HEK293T (cell line): ENCODE measurements at regions not wholly inside any gene's neighbourhood (a gene's known extent, or its start where the extent isn't known, plus 50 kb on each side); places are given as distances from the start of the nearest gene placed in this dataset.

ENCODE experiments used
- CTCF ChIA-PET: fragments of 350-600 bp; formaldehyde crosslinking; extraction: SDS; loops from one replicate; lab custom pipeline; 2021; ENCODE audit warnings: antibody characterized with exemption, inconsistent platforms; lab: Yijun Ruan, JAX
- POLR2A ChIA-PET: fragments of 350-600 bp; formaldehyde crosslinking; extraction: SDS; loops from one replicate; lab custom pipeline; 2020; ENCODE audit warnings: antibody characterized with exemption, inconsistent platforms; lab: Yijun Ruan, JAX
- DNase-seq: peaks from one replicate; pipeline ENCODE4 v3.0.0; 2012; ENCODE audit warnings: mixed read lengths; ENCODE audit errors: extremely low spot score
- ARNT ChIP-seq: fragments of 450-650 bp; IDR thresholded peaks from 2 replicates; pipeline ENCODE4 v1.6.1; 2017; ENCODE audit warnings: mild to moderate bottlenecking
- BHLHE40 ChIP-seq: fragments of 450-650 bp; IDR thresholded peaks from 2 replicates; pipeline ENCODE4 v1.6.1; 2016; ENCODE audit warnings: mild to moderate bottlenecking, moderate library complexity, borderline replicate concordance
- CTBP1 ChIP-seq: fragments of 450-650 bp; IDR thresholded peaks from 2 replicates; pipeline ENCODE4 v1.6.1; 2016; ENCODE audit warnings: borderline replicate concordance
- ELF4 ChIP-seq: fragments of 450-650 bp; IDR thresholded peaks from 2 replicates; pipeline ENCODE4 v1.6.1; 2017; ENCODE audit warnings: antibody characterized with exemption
- FOXA1 ChIP-seq: fragments of 450-650 bp; IDR thresholded peaks from 2 replicates; pipeline ENCODE4 v1.6.1; 2016; ENCODE audit warnings: mild to moderate bottlenecking
- FOXK2 ChIP-seq: fragments of 450-650 bp; IDR thresholded peaks from 2 replicates; pipeline ENCODE4 v1.6.1; 2016; ENCODE audit warnings: mild to moderate bottlenecking
- FOXM1 ChIP-seq: fragments of 450-650 bp; IDR thresholded peaks from 2 replicates; pipeline ENCODE4 v1.6.1; 2017; ENCODE audit warnings: mild to moderate bottlenecking, borderline replicate concordance
- HDGF ChIP-seq: fragments of 450-650 bp; IDR thresholded peaks from 2 replicates; pipeline ENCODE4 v1.6.1; 2017; ENCODE audit warnings: antibody characterized with exemption, borderline replicate concordance
- L3MBTL2 ChIP-seq: fragments of 450-650 bp; conservative IDR thresholded peaks from 2 replicates; pipeline ENCODE4 v1.6.1; 2016; ENCODE audit warnings: mild to moderate bottlenecking
- LEF1 ChIP-seq: fragments of 450-650 bp; IDR thresholded peaks from 2 replicates; pipeline ENCODE4 v1.6.1; 2017; ENCODE audit warnings: mild to moderate bottlenecking, borderline replicate concordance
- NFRKB ChIP-seq: fragments of 450-650 bp; IDR thresholded peaks from 2 replicates; pipeline ENCODE4 v1.6.1; 2016; ENCODE audit warnings: mild to moderate bottlenecking, moderate library complexity
- SP1 ChIP-seq: fragments of 450-650 bp; IDR thresholded peaks from 2 replicates; pipeline ENCODE4 v1.6.1; 2017
- SUZ12 ChIP-seq: fragments of 450-650 bp; IDR thresholded peaks from 2 replicates; pipeline ENCODE4 v1.6.1; 2016; ENCODE audit warnings: mild to moderate bottlenecking
- TARDBP ChIP-seq: fragments of 450-650 bp; IDR thresholded peaks from 2 replicates; pipeline ENCODE4 v1.6.1; 2016
- ZNF384 ChIP-seq: fragments of 450-650 bp; IDR thresholded peaks from 2 replicates; pipeline ENCODE4 v1.6.1; 2016
- TF ChIP-seq, protein P1 (sequence below): fragments of 450-650 bp; IDR thresholded peaks from 2 replicates; pipeline ENCODE4 v1.6.1; 2016

DNA sequence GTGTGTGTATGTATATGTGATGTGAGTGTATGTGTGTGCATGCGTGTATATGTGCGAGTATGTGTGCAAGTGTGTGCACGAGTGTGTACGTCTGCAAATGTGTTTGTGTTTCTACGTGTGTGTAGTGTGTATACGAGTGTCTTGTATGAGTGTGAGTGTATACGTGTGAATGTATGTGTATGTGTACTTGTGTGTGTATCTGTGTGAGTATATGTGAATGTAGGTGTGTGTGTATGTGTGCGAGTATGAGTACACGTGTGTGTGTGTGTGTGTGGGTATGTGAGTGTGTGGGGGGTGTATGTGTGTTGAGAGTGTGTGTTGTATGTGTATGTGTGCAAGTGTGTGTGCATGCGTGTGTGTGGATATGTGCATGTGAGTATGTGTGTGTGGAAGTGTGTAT, 602.0 kb upstream of the CDH4 start:
- ChIA-PET POLR2A (no interaction called here), CTCF (no interaction called here)
- DNase-seq, result no peak
- no peak for TF ChIP-seq NFRKB
- no peak for TF ChIP-seq SP1
- TF ChIP-seq HDGF, result no peak
- TF ChIP-seq CTBP1, result no peak
- no peak for TF ChIP-seq FOXK2
- TF ChIP-seq FOXA1, result no peak
- TF ChIP-seq BHLHE40, result no peak
- no peak; the same call in 1 of the 2 replicates for TF ChIP-seq SUZ12
- no peak for TF ChIP-seq ZNF384
- TF ChIP-seq ELF4, result no peak
- TF ChIP-seq ARNT, result no peak
- TF ChIP-seq L3MBTL2, result no peak
- no peak for TF ChIP-seq LEF1
- TF ChIP-seq TARDBP, result no peak

DNA sequence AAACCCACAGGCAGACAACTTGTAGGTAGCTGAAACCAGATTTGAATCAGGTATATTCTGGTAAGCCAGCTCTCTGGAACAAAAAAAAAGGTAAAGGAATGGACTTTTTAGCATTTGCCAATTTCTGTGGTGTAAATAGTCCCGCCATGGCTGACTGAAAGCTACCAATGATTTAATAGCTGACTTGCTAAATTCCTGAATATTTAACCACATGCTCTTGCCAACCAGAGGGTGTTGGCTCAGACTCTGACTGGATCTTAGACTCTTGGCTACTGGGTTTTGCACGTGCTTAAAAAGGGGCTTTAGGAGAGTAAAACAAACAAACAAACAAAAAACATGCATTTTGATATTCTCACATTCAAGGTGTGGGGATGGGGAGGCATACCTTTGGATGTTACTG, 600.0 kb upstream of the CDH4 start:
- DNase-seq, result no peak
- ChIA-PET POLR2A (no interaction called here), CTCF (interaction anchor here (0.6 kb wide), 1 partner anchor 105 kb away, joined by 3 read pairs; no protein-coding TSS in a partner anchor)
- TF ChIP-seq ELF4 (no peak), TARDBP (no peak)

DNA sequence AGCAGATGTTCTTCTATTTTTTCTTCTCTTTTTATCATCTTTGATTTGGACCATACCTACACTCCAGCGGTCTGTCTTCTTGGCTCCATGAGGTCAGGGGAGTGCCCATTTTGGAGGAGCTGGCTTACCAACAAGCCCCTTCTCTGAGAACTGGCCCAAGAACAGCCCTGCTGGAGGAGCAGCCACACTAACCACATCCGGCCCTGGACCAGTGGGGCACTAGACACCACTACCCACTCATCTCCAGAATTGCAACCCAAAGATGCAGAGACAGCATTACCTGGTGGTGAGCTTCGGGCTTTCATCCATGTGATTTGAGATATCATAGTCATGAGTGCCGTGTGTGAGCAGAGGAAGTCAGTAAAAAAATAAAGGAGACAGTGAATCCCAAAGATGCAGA, 599.4 kb upstream of the CDH4 start:
- TF ChIP-seq CTBP1 (no peak), LEF1 (no peak), FOXA1 (no peak), ZNF384 (no peak), HDGF (no peak)
- POLR2A ChIA-PET, result no interaction called here
- CTCF ChIA-PET, result no interaction called here
- DNase-seq, result no peak

DNA sequence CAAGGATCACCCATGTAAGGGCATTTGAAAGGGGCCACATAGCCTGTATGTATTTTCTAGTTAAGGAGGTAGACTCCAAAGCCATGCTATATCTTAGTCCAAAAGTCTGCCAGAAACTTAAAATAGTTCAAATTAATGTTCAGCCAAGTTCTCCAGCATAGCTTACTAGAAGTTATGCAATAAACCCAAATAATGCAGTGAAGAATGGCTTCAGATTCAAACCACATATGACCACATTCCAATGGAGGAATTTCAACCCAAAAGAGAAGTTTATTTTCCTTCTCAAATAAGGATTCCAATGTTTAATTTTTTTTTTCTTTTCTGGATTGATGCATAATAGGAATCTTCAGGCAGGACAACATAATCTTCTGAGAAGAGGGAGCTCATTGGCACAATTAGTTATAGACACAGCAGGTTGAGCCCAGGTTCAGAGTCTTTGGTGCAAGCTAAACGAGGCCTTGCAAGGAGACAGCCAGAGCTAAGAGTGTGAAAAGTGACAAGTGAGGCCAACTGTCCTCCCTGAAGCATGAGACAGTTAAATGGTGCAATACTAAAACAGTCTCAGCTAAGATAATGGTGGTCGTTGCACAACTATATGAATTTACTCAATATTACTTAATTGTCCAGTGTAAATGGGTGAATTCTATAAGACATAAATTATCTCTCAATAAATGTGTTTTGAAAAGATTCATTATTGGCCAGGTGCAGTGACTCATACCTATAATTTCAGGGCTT, 598.8 kb upstream of the CDH4 start:
- POLR2A ChIA-PET, result no interaction called here
- no peak for TF ChIP-seq ARNT
- TF ChIP-seq BHLHE40, result no peak
- no peak for TF ChIP-seq ELF4
- TF ChIP-seq NFRKB, result no peak
- no peak for TF ChIP-seq FOXM1
- no peak for TF ChIP-seq LEF1
- TF ChIP-seq HDGF, result no peak
- TF ChIP-seq FOXK2, result no peak
- no peak for TF ChIP-seq FOXA1

DNA sequence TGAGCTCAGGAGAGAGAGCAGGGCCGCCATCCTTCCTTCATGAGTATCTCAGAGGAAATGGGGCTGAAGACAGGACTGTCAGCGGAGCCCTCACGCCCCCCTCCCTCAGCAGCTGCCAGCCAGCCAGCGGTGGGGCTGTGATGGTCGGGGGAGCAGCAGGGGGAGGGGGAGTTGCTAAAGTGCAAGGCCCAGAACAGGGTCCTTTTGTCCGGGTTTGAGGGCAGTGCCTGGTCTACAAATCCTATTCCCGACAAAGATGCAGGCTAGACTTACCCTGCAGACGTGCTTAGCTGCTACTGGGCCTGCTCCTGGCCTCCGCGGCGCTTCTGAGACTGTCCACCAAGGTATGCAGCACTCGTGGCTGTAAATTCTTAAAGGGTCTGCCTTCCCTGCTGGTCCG, 593.4 kb upstream of the CDH4 start:
- ChIA-PET CTCF (no interaction called here), POLR2A (no interaction called here)
- TF ChIP-seq FOXM1, result no peak
- no peak for DNase-seq

More for the DNA sequence above, 598.8 kb upstream of the CDH4 start:
- CTCF ChIA-PET, result no interaction called here
- no peak for DNase-seq

DNA sequence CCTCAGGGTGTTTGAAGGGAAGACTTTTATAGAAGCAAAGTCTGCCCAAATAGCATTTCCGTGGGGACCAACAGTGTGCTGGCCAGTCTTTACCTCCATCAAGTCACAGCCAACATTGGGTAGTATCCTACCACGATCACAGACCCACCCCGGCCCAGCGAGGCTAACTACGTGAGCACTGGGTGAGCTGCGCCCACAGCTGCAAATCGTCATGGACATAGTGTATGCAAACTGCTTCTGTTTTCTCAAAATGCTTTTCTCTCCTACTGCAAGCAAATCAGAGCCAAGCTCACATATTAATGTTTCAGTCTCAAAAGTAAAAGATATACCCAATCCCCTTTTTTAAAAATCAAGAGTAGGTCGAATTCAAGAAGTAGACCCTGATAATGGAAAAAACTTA, 592.8 kb upstream of the CDH4 start:
- no peak for DNase-seq
- TF ChIP-seq ELF4, result no peak
- no peak for TF ChIP-seq BHLHE40
- no peak for TF ChIP-seq ARNT
- TF ChIP-seq ZNF384, result no peak
- no peak for TF ChIP-seq FOXM1
- no peak for TF ChIP-seq LEF1
- TF ChIP-seq NFRKB, result no peak
- TF ChIP-seq FOXA1, result no peak
- TF ChIP-seq TARDBP, result no peak
- no peak for TF ChIP-seq SUZ12
- no peak for TF ChIP-seq SP1
- TF ChIP-seq HDGF, result no peak
- TF ChIP-seq, protein P1, sequence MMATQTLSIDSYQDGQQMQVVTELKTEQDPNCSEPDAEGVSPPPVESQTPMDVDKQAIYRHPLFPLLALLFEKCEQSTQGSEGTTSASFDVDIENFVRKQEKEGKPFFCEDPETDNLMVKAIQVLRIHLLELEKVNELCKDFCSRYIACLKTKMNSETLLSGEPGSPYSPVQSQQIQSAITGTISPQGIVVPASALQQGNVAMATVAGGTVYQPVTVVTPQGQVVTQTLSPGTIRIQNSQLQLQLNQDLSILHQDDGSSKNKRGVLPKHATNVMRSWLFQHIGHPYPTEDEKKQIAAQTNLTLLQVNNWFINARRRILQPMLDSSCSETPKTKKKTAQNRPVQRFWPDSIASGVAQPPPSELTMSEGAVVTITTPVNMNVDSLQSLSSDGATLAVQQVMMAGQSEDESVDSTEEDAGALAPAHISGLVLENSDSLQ, result no peak
- ChIA-PET CTCF (no interaction called here), POLR2A (no interaction called here)

DNA sequence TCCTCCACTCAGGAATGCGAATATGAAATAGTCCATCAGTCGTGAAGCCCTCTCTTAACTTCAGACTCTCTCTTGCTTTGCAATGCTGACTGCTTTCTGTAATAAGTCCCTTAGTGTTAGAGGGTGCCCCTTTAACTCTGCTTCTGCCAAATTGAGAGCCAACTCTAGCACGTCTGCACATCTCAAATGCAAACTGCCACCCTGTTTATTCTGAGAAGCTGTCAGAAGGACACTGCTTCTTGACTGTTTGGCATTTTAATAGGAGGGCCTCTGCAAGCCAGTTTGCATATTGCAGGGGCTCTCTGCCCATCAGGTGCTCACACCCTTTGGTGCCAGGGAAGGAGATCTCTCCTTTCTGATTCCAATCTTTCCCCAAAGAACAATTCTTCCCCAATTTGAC, 589.8 kb upstream of the CDH4 start:
- TF ChIP-seq TARDBP, result no peak
- TF ChIP-seq FOXK2, result no peak
- TF ChIP-seq SP1, result no peak
- ChIA-PET POLR2A (no interaction called here), CTCF (no interaction called here)
- no peak for DNase-seq

DNA sequence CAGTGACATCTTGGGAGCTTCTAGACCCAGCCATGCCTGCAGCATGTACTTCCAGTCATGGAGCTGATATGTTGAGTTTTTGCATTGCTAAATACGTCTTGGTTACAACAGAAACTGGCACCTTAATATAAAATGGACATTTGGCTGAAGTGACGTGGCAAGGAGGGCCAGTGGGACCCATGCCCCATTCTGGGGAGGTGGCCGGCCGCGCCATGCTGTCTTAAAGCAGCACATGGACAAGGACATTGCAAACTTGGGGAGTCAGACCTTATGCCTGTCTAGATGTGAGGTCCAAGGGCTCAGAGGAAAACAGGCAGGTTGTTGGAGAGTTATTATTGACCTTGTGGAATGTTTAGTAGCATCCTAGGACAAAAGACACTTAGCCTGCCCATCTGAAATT, 588.0 kb upstream of the CDH4 start:
- DNase-seq, result no peak
- POLR2A ChIA-PET, result no interaction called here
- no peak for TF ChIP-seq FOXA1
- no peak for TF ChIP-seq BHLHE40
- no peak for TF ChIP-seq SUZ12
- no peak for TF ChIP-seq SP1
- no peak for TF ChIP-seq ARNT
- no peak for TF ChIP-seq LEF1
- TF ChIP-seq CTBP1, result no peak
- TF ChIP-seq FOXM1, result no peak
- CTCF ChIA-PET, result no interaction called here
